ENCODE measurements at regions not wholly inside any gene's neighbourhood (a gene's known extent, or its start where the extent isn't known, plus 50 kb on each side); places are given as distances from the start of the nearest gene placed in this dataset.

DNA sequence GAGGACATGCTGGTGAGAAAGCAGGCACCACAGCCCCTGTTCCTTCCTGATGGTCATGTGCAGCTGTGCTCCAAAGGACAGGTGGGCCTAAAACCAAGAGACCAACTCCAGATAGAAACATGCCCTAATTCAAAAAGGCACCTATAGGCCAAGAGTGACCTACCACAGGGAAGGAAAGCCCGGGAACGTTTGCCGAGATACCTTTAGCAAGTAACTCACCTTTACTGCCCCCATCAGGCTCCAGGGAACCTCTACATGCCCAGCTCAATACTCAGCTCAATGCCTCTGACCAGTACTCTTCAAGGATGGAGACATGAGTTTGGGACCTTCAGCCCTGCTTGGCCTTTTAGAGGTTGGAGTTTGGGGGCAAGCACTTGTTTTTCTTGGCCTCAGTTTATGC, 172.8 kb upstream of the FSTL4 start:
- TF ChIP-seq CTCF (IDR thresholded peaks at IDR 0.05): no peak
- no peak for TF ChIP-seq POLR2A (IDR thresholded peaks at IDR 0.05)
- TF ChIP-seq EP300 (IDR thresholded peaks at IDR 0.05): no peak
- no peak for TF ChIP-seq POLR2AphosphoS5 (IDR thresholded peaks at IDR 0.05)
